ENCODE measurements at regions not wholly inside any gene's neighbourhood (a gene's known extent, or its start where the extent isn't known, plus 50 kb on each side); places are given as distances from the start of the nearest gene placed in this dataset.

DNA sequence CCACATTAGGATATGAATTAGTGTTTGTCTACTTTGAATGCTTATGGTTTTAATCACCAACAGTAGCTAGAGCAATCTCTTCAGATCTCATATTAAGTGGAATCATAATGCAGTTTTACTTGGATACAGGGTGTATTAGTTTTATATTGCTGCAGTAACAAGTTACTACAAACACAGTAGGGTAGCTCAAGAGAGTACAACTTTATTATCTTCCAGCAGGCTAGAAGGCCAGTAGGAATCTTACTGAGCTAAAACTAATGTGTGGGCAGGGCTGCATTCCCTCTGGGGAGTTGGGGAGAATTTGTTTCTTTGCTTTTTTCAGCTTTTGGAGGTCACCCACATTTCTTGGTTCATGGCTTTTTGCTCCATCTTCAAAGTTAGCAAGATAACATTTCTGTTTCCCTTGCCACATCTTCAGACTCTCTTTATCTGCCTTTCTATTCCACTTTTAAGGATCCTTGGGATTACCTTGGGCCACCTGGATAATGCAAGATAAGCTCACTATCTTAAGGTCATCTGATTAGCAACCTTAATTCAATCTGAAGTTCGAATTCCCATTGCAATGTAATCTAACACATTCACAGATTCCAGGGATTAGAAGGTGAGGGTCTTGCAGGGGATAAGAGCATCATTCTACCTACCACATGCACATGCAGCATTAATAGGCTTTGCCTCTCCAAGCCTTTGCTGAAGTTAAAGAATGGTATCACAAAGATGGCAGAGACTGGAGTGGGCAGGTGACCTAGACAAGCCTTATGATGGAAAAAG, 134.1 kb upstream of the SLC10A2 start:
- no peak overlapping the region for H3K4me3 ChIP-seq (ENCODE audit: low read depth, poor library complexity, severe bottlenecking)
- intact Hi-C loops (cut with DNase I; ENCODE audit: low total_unique reads) = no loop called here
- DNase-seq (ENCODE audit: low spot score in 2 of 2) = no peak
- WGBS, 2 donors = 65 to 79% methylated on average over 1 of the region's 1 CpG
- TF ChIP-seq CTCF (IDR thresholded peaks at IDR 0.05) = no peak
- TF ChIP-seq POLR2A (IDR thresholded peaks at IDR 0.05) = no peak

- intact Hi-C loops (cut with DNase I; ENCODE audit: low total_unique reads) = no loop called here
- no peak for TF ChIP-seq CTCF (IDR thresholded peaks at IDR 0.05)
- no peak for TF ChIP-seq POLR2A (IDR thresholded peaks at IDR 0.05)
- no peak for DNase-seq (ENCODE audit: low spot score in 2 of 2)
- 76 to 78% methylated on average over 3 of the region's 3 CpGs for WGBS, 2 donors
- no peak overlapping the region for H3K4me3 ChIP-seq (ENCODE audit: low read depth, poor library complexity, severe bottlenecking)
Observed at GRCh38 chr13:103199380-103200088, 133.3 kb upstream of the SLC10A2 start.

- intact Hi-C loops (cut with DNase I; ENCODE audit: low total_unique reads) = no loop called here
- no peak overlapping the region for H3K4me3 ChIP-seq (ENCODE audit: low read depth, poor library complexity, severe bottlenecking)
- DNase-seq (ENCODE audit: low spot score in 2 of 2) = no peak
- 63 to 67% methylated on average over 3 of the region's 3 CpGs for WGBS, 2 donors
- no peak for TF ChIP-seq CTCF (IDR thresholded peaks at IDR 0.05)
Observed at GRCh38 chr13:103196356-103196755, 130.1 kb upstream of the SLC10A2 start.

DNA sequence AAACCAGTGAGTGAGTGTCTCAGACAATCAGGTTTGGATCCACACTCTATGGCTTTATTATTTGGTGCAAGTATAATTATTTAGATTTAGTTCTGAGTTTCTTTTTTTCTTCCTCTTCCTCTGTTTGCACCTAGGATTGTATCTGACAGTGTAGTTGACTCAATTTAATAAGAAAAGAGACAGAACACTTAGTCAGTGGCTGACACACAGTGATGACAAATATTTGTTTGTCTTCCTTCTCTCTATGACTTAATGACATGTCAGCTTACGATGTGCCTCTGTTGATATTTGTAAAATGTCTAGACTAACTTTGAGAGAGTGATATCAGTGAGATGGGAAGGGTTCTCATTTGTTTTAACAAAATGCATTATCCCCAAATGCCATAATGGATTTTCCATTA, 129.5 kb upstream of the SLC10A2 start:
- TF ChIP-seq CTCF (IDR thresholded peaks at IDR 0.05) = no peak
- no peak for TF ChIP-seq POLR2A (IDR thresholded peaks at IDR 0.05)
- 63 to 80% methylated on average over 1 of the region's 1 CpG for WGBS, 2 donors
- H3K4me3 ChIP-seq (ENCODE audit: low read depth, poor library complexity, severe bottlenecking) = no peak overlapping the region
- intact Hi-C loops (cut with DNase I; ENCODE audit: low total_unique reads) = no loop called here
- DNase-seq (ENCODE audit: low spot score in 2 of 2) = no peak

- no peak for DNase-seq (ENCODE audit: low spot score in 2 of 2)
- TF ChIP-seq CTCF (IDR thresholded peaks at IDR 0.05) = no peak
- TF ChIP-seq POLR2A (IDR thresholded peaks at IDR 0.05) = no peak
- intact Hi-C loops (cut with DNase I; ENCODE audit: low total_unique reads) = no loop called here
- no peak overlapping the region for H3K4me3 ChIP-seq (ENCODE audit: low read depth, poor library complexity, severe bottlenecking)
- WGBS, 2 donors = 69 to 73% methylated on average over 2 of the region's 2 CpGs
Observed at GRCh38 chr13:103194871-103195270, 128.7 kb upstream of the SLC10A2 start.

Data from lower leg skin (tissue), 4 donors.